Lower leg skin (tissue), 4 donors: ENCODE measurements at regions not wholly inside any gene's neighbourhood (a gene's known extent, or its start where the extent isn't known, plus 50 kb on each side); places are given as distances from the start of the nearest gene placed in this dataset.

Experiments used
- DNase-seq, 2 donors: peaks; one replicate each; pipeline ENCODE4 v3.0.0-alpha.2; 2019; ENCODE audit warnings: low spot score in 2 of 2
- H3K4me3 ChIP-seq: fragments of 200-600 bp; sonication (generic); 2 replicates; pipeline ENCODE4 v1.5.1; 2017; ENCODE audit warnings: mild to moderate bottlenecking, low read depth; ENCODE audit not compliant: poor library complexity, severe bottlenecking
- CTCF ChIP-seq, 3 donors: fragments of 450-650 bp; IDR thresholded peaks; one replicate each; pipeline ENCODE4 v1.5.1; 2016; ENCODE audit warnings: antibody characterized with exemption in 3 of 3, mild to moderate bottlenecking in 3 of 3, moderate library complexity in 2 of 3
- POLR2A ChIP-seq, 2 donors: fragments of 450-650 bp; IDR thresholded peaks; one replicate each; pipeline ENCODE4 v1.6.1; 2016 to 2017; ENCODE audit warnings: antibody characterized with exemption in 2 of 2, mild to moderate bottlenecking in 1 of 2, moderate library complexity in 1 of 2
- WGBS, 2 donors: methylation state at CpG; one replicate each; pipeline ENCODE4 v1.1.5; 2018; 5-methylcytosine and 5-hydroxymethylcytosine counted together
- intact Hi-C: fragments of 100-400 bp; cut with DNase I; formaldehyde crosslinking; loops from one replicate; pipeline ENCODE4 v1.15.0; 2023; ENCODE audit warnings: low total_unique reads

- TF ChIP-seq POLR2A (IDR thresholded peaks at IDR 0.05) (no peak), CTCF (IDR thresholded peaks at IDR 0.05) (no peak)
- intact Hi-C loops: no loop called here
- WGBS, 2 donors: 43 to 51% methylated on average over 3 of the region's 3 CpGs
- no peak overlapping the region for H3K4me3 ChIP-seq
- DNase-seq: no peak
Measured at GRCh38 chr11:106601684-106602297, 416.5 kb downstream of the GUCY1A2 start.

GRCh38 chr11:106608677-106609076 lies 409.6 kb downstream of the GUCY1A2 start:
- 47 to 73% methylated on average over 3 of the region's 3 CpGs for WGBS, 2 donors
- H3K4me3 ChIP-seq: no peak overlapping the region
- no peak for DNase-seq
- no peak for TF ChIP-seq POLR2A (IDR thresholded peaks at IDR 0.05)
- TF ChIP-seq CTCF (IDR thresholded peaks at IDR 0.05): no peak
- intact Hi-C loops: no loop called here

GRCh38 chr11:106614262-106614661 lies 404.0 kb downstream of the GUCY1A2 start:
- intact Hi-C loops: no loop called here
- DNase-seq: no peak
- TF ChIP-seq POLR2A (IDR thresholded peaks at IDR 0.05) (no peak), CTCF (IDR thresholded peaks at IDR 0.05) (no peak)
- no peak overlapping the region for H3K4me3 ChIP-seq
- WGBS, 2 donors: 75 to 78% methylated on average over 3 of the region's 3 CpGs

- no peak for TF ChIP-seq POLR2A (IDR thresholded peaks at IDR 0.05)
- TF ChIP-seq CTCF (IDR thresholded peaks at IDR 0.05): no peak
- whole genome bisulfite sequencing, 2 donors: 56 to 61% methylated on average over 2 of the region's 2 CpGs
- intact Hi-C loops: no loop called here
- DNase-seq: no peak
- no peak overlapping the region for H3K4me3 ChIP-seq
Measured at GRCh38 chr11:106619320-106619990, 398.8 kb downstream of the GUCY1A2 start.

- no peak for TF ChIP-seq CTCF (IDR thresholded peaks at IDR 0.05)
- no peak for TF ChIP-seq POLR2A (IDR thresholded peaks at IDR 0.05)
- intact Hi-C loops: no loop called here
- 75 to 82% methylated on average over 3 of the region's 3 CpGs for WGBS, 2 donors
- no peak overlapping the region for H3K4me3 ChIP-seq
- DNase-seq: no peak
Measured at GRCh38 chr11:106621484-106621883, 396.8 kb downstream of the GUCY1A2 start.
